Activated T-helper 9 cell treated with anti-CD3 and anti-CD28 coated beads, Interleukin-2, amount 50 U/mL, for 16 hours (primary cell): ENCODE measurements at regions not wholly inside any gene's neighbourhood (a gene's known extent, or its start where the extent isn't known, plus 50 kb on each side); places are given as distances from the start of the nearest gene placed in this dataset.

Experiments
- DNase-seq: peaks from one replicate; pipeline ENCODE4 v3.0.0-alpha.2; 2020; ENCODE audit warnings: low read depth

GRCh38 chr1:30609336-30609998, 113.9 kb downstream of the MATN1 start:
- DNase-seq = no peak

- no peak for DNase-seq
These were observed 115.7 kb downstream of the MATN1 start for GRCh38 chr1:30607723-30608122.

- DNase-seq = no peak
These were observed 117.2 kb downstream of the MATN1 start for GRCh38 chr1:30606166-30606565.

GRCh38 chr1:30605441-30605920, 117.9 kb downstream of the MATN1 start:
- DNase-seq = no peak

GRCh38 chr1:30604801-30605440, 118.5 kb downstream of the MATN1 start:
- DNase-seq = no peak

GRCh38 chr1:30603081-30603858, 120.1 kb downstream of the MATN1 start:
- DNase-seq = no peak

GRCh38 chr1:30601316-30602085, 121.9 kb downstream of the MATN1 start:
- DNase-seq = no peak

GRCh38 chr1:30600706-30601105, 122.7 kb downstream of the MATN1 start:
- no peak for DNase-seq

GRCh38 chr1:30600258-30600657, 123.1 kb downstream of the MATN1 start:
- DNase-seq = no peak

- DNase-seq = no peak
These were observed 123.7 kb downstream of the MATN1 start for GRCh38 chr1:30599721-30600120.

- no peak for DNase-seq
These were observed 124.7 kb downstream of the MATN1 start for GRCh38 chr1:30598571-30599114.

- DNase-seq = no peak
These were observed 125.7 kb downstream of the MATN1 start for GRCh38 chr1:30597711-30598110.

- no peak for DNase-seq
These were observed 126.5 kb downstream of the MATN1 start for GRCh38 chr1:30596891-30597290.

- no peak for DNase-seq
These were observed 126.9 kb downstream of the MATN1 start for GRCh38 chr1:30596470-30596869.

GRCh38 chr1:30589083-30589482, 134.3 kb downstream of the MATN1 start:
- DNase-seq = no peak

- DNase-seq = no peak
These were observed 134.9 kb downstream of the MATN1 start for GRCh38 chr1:30588311-30589073.

- DNase-seq = no peak
These were observed 136.7 kb downstream of the MATN1 start for GRCh38 chr1:30586671-30587070.

- DNase-seq = no peak
These were observed 143.8 kb downstream of the MATN1 start for GRCh38 chr1:30579580-30579979.

- DNase-seq = no peak
These were observed 148.3 kb downstream of the MATN1 start for GRCh38 chr1:30575066-30575465.

GRCh38 chr1:30572192-30572591, 151.2 kb downstream of the MATN1 start:
- no peak for DNase-seq

- no peak for DNase-seq
These were observed 152.0 kb downstream of the MATN1 start for GRCh38 chr1:30571380-30571779.
